ENCODE measurements at regions not wholly inside any gene's neighbourhood (a gene's known extent, or its start where the extent isn't known, plus 50 kb on each side); places are given as distances from the start of the nearest gene placed in this dataset.
"Not testable (repeated sequence)": the region's sequence is repeated elsewhere in the genome, so short reads cannot be mapped to it uniquely, and the experiment has no call there.

GRCh38 chr4:12365869-12366268, 937.2 kb upstream of the HS3ST1 start:
- not testable (repeated sequence) for TF ChIP-seq CTCF, POLR2AphosphoS5, POLR2A (IDR thresholded peaks at IDR 0.05)
